ENCODE measurements at regions not wholly inside any gene's neighbourhood (a gene's known extent, or its start where the extent isn't known, plus 50 kb on each side); places are given as distances from the start of the nearest gene placed in this dataset.

- DNase-seq (ENCODE audit: low read depth): no peak
- no peaks in the 10 kb centered on the region for H3K27me3 ChIP-seq (ENCODE audit: control insufficient read depth, insufficient read depth, low read length)
- CTCF ChIA-PET: interaction anchor here (1.4 kb wide), 1 partner anchor 15 kb away, joined by 3 read pairs; no protein-coding TSS in a partner anchor
- no peak overlapping the region for H3K4me3 ChIP-seq (ENCODE audit: low read depth, low read length)
- TF ChIP-seq CTCF (IDR thresholded peaks at IDR 0.05; ENCODE audit: insufficient read depth, low read depth, low read length): no peak
- POLR2A ChIA-PET: no interaction called here
- H3K36me3 ChIP-seq (ENCODE audit: control insufficient read depth, insufficient read depth, low read length): no peaks in the 10 kb centered on the region
Measured at GRCh38 chr9:116027511-116027910, 126.1 kb upstream of the PAPPA start.

DNA sequence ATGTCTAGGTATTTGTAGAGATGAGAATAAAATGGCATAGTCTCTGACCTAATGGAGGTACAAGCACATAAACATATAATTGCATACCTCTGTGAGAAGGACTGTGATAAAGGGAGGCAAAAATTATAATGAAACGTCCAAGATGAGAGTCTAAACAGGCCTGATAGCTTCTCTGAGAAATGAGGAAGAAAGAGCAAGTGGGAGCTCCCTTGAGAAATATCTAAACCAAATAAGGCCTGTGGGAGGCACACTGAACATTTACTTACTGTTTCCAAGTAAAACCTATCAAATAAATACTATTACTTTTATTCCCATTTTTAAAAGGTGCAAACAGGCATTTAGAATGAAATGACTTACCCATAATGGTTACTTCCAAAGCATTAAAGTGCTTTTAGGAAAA, 125.6 kb upstream of the PAPPA start:
- ChIA-PET CTCF (interaction anchor here (1.4 kb wide), 1 partner anchor 16 kb away, joined by 3 read pairs; no protein-coding TSS in a partner anchor), POLR2A (no interaction called here)
- Histone ChIP-seq H3K4me3 (ENCODE audit: low read depth, low read length) (no peak overlapping the region), H3K36me3 (ENCODE audit: control insufficient read depth, insufficient read depth, low read length) (no peaks in the 10 kb centered on the region), H3K27me3 (ENCODE audit: control insufficient read depth, insufficient read depth, low read length) (no peaks in the 10 kb centered on the region)
- TF ChIP-seq CTCF (IDR thresholded peaks at IDR 0.05; ENCODE audit: insufficient read depth, low read depth, low read length): no peak
- no peak for DNase-seq (ENCODE audit: low read depth)

DNA sequence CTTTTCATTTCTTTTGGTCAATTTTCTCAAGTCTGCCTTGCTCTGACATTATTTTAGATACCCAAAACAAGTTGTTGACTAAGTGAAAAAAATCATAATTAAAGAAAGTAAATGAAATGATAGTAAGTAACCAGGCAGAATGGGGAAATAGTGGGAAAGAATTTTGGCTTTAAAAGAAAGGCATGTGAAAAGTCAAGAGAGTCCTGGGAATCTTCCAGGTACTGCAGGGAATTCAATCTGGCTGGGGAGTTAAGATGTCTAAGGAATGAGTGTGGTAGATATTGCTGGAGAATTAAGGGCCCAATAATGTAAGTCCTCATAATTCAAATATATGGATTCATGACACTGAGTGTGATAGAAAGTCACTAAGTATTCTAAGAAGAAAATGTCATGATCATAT, 123.1 kb upstream of the PAPPA start:
- CTCF ChIA-PET: no interaction called here
- H3K4me3 ChIP-seq (ENCODE audit: low read depth, low read length): no peak overlapping the region
- no peak for TF ChIP-seq CTCF (IDR thresholded peaks at IDR 0.05; ENCODE audit: insufficient read depth, low read depth, low read length)
- H3K36me3 ChIP-seq (ENCODE audit: control insufficient read depth, insufficient read depth, low read length): no peaks in the 10 kb centered on the region
- no peak for DNase-seq (ENCODE audit: low read depth)
- no peaks in the 10 kb centered on the region for H3K27me3 ChIP-seq (ENCODE audit: control insufficient read depth, insufficient read depth, low read length)
- POLR2A ChIA-PET: no interaction called here

DNA sequence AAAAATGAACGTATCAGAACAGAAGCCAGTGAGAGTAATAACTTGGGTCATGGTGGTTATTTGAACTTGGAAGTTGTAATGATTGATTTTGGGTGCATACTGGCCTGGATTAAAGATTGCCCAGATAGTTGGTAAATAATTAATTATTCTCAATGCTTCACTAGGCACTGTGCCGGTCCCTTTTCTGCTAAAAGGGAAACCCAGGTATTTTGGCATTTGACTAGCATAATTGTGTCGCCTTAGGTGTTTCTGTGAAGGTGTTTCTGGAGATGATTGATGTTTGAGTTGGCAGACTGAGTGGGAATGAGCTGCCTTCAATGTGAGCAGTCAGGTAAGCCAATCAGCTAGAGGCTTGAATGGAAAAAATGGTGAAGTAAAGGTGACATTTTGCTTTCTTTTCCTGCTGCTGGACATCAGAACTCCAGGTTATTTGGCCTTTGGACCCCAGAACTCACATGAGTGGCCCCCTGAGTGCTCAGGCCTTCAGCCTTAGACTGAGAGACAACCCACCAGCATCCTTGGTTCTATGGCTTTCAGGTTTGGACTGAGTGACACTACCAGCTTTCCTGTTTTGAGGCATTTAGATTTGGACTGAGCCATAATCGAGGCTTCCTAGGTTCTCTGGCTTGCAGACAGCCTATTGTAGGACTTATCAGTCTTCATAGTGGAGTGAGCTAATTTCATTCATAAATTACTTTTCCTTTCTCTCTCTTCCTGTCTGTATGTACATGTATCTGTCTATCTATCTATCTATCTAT, 120.7 kb upstream of the PAPPA start:
- no peak for TF ChIP-seq CTCF (IDR thresholded peaks at IDR 0.05; ENCODE audit: insufficient read depth, low read depth, low read length)
- ChIA-PET POLR2A (no interaction called here), CTCF (interaction anchor here (0.9 to 1.6 kb wide), 5 partner anchors 11 to 440 kb away, joined by 3 to 4 read pairs (median 3); no protein-coding TSS in a partner anchor)
- DNase-seq (ENCODE audit: low read depth): no peak
- H3K36me3 ChIP-seq (ENCODE audit: control insufficient read depth, insufficient read depth, low read length): no peaks in the 10 kb centered on the region
- H3K4me3 ChIP-seq (ENCODE audit: low read depth, low read length): no peak overlapping the region
- H3K27me3 ChIP-seq (ENCODE audit: control insufficient read depth, insufficient read depth, low read length): no peaks in the 10 kb centered on the region

- POLR2A ChIA-PET: no interaction called here
- DNase-seq (ENCODE audit: low read depth): no peak
- H3K27me3 ChIP-seq (ENCODE audit: control insufficient read depth, insufficient read depth, low read length): no peaks in the 10 kb centered on the region
- H3K36me3 ChIP-seq (ENCODE audit: control insufficient read depth, insufficient read depth, low read length): no peaks in the 10 kb centered on the region
- no peak overlapping the region for H3K4me3 ChIP-seq (ENCODE audit: low read depth, low read length)
- TF ChIP-seq CTCF (IDR thresholded peaks at IDR 0.05; ENCODE audit: insufficient read depth, low read depth, low read length): no peak
- CTCF ChIA-PET: no interaction called here
Measured at GRCh38 chr9:116039312-116039711, 114.3 kb upstream of the PAPPA start.
